H1 (cell line): ENCODE measurements at regions not wholly inside any gene's neighbourhood (a gene's known extent, or its start where the extent isn't known, plus 50 kb on each side); places are given as distances from the start of the nearest gene placed in this dataset.

Source experiments
- CTCF ChIA-PET: fragments of 300-600 bp; sonication (Branson Sonifier 250); formaldehyde crosslinking; loops from one replicate; lab custom pipeline; 2021; ENCODE audit not compliant: partially characterized antibody; lab: Charles Lee
- POLR2A ChIA-PET: fragments of 300-600 bp; sonication (Branson Sonifier 250); formaldehyde crosslinking; loops from one replicate; lab custom pipeline; 2021; ENCODE audit warnings: inconsistent platforms; ENCODE audit not compliant: partially characterized antibody; lab: Charles Lee
- DNase-seq, 2 experiments: peaks; one replicate each; pipeline versions ENCODE4 v3.0.0 to v3.0.0-alpha.2; 2010 to 2022; ENCODE audit warnings: low spot score in 2 of 2, low read depth in 1 of 2, mixed read lengths in 1 of 2
- FAIRE-seq: peaks from 2 replicates; lab custom pipeline; 2011; peaks lifted over from hg19 to GRCh38; lab: Jason Lieb, UNC
- H2AFZ ChIP-seq: 2 replicates; pipeline ENCODE4 v1.8.1; 2012; ENCODE audit warnings: low read length, inconsistent platforms
- H2AK5ac ChIP-seq: 2 replicates; pipeline ENCODE4 v1.6.1; 2013; ENCODE audit warnings: low read depth, low read length
- H2BK120ac ChIP-seq: replicated peaks from 2 replicates; pipeline ENCODE3; 2013; ENCODE audit warnings: low read depth, low read length, inconsistent platforms
- H2BK12ac ChIP-seq: 2 replicates; pipeline ENCODE4 v1.6.1; 2013; ENCODE audit warnings: low read depth, low read length
- H2BK15ac ChIP-seq: 2 replicates; pipeline ENCODE4 v1.6.1; 2013; ENCODE audit warnings: low read length
- H2BK20ac ChIP-seq: 2 replicates; pipeline ENCODE4 v1.6.1; 2013; ENCODE audit warnings: low read length
- H2BK5ac ChIP-seq: 2 replicates; pipeline ENCODE4 v1.6.1; 2013; ENCODE audit warnings: low read depth, low read length
- H3K14ac ChIP-seq: 2 replicates; pipeline ENCODE4 v1.6.1; 2013; ENCODE audit warnings: inconsistent platforms; ENCODE audit not compliant: insufficient read length
- H3K18ac ChIP-seq: 2 replicates; pipeline ENCODE4 v1.6.1; 2013; ENCODE audit warnings: low read length; ENCODE audit errors: extremely low read depth
- H3K23ac ChIP-seq: 2 replicates; pipeline ENCODE4 v1.6.1; 2013; ENCODE audit warnings: inconsistent platforms; ENCODE audit not compliant: insufficient read length
- H3K23me2 ChIP-seq: 2 replicates; pipeline ENCODE4 v1.6.1; 2013; ENCODE audit warnings: low read depth, low read length
- H3K27ac ChIP-seq: 2 replicates; pipeline ENCODE4 v1.6.1; 2011; ENCODE audit warnings: low read depth, low read length, inconsistent platforms
- H3K27me3 ChIP-seq, 4 experiments: replicated peaks in 1 of 4; 1 replicate in 1 of 4; 2 replicates in 3 of 4; pipeline versions ENCODE4 v1.6.1 to v1.8.1; 2011 to 2013; ENCODE audit warnings: low read length in 3 of 4, mild to moderate bottlenecking in 3 of 4, inconsistent platforms in 2 of 4, mixed read lengths in 2 of 4, moderate library complexity in 1 of 4; ENCODE audit not compliant: control insufficient read depth in 3 of 4, insufficient read depth in 3 of 4; ENCODE audit errors: extremely low read depth in 1 of 4
- H3K36me3 ChIP-seq, 4 experiments: 2 replicates each; pipeline versions ENCODE4 v1.6.1 to v1.8.1; 2011 to 2013; ENCODE audit warnings: mild to moderate bottlenecking in 4 of 4, low read length in 3 of 4, moderate library complexity in 2 of 4, control low read depth in 1 of 4, inconsistent platforms in 1 of 4; ENCODE audit not compliant: insufficient read depth in 4 of 4, control insufficient read depth in 2 of 4
- H3K4ac ChIP-seq: replicated peaks from 2 replicates; pipeline ENCODE3; 2013; ENCODE audit warnings: low read length, low read depth, mixed read lengths, inconsistent platforms; ENCODE audit not compliant: insufficient read length
- H3K4me1 ChIP-seq, 4 experiments: replicated peaks in 1 of 4; 1 replicate in 1 of 4; 2 replicates in 3 of 4; pipeline versions ENCODE4 v1.6.1 to v1.8.1; 2011 to 2013; ENCODE audit warnings: low read length in 3 of 4, inconsistent platforms in 2 of 4, mixed read lengths in 1 of 4; ENCODE audit not compliant: insufficient read depth in 4 of 4, control insufficient read depth in 3 of 4
- H3K4me2 ChIP-seq, 2 experiments: 2 replicates each; pipeline versions ENCODE4 v1.6.1 to v1.8.1; 2011 to 2013; ENCODE audit warnings: low read depth in 2 of 2, low read length in 2 of 2, control low read depth in 1 of 2, inconsistent platforms in 1 of 2, mild to moderate bottlenecking in 1 of 2; ENCODE audit not compliant: insufficient read depth in 1 of 2
- H3K4me3 ChIP-seq, 4 experiments: fragments of 200-600, 300-600 bp in 1 of 4; sonication (generic), shearing (Covaris generic), sonication (Bioruptor Twin) in 1 of 4; 2 replicates each; pipeline versions ENCODE4 v1.5.1 to v1.8.1; 2011 to 2016; ENCODE audit warnings: low read length in 4 of 4, low read depth in 3 of 4, control low read depth in 2 of 4, inconsistent platforms in 2 of 4, mild to moderate bottlenecking in 2 of 4, mixed read lengths in 1 of 4, moderate library complexity in 1 of 4; ENCODE audit not compliant: insufficient read depth in 2 of 4; ENCODE audit errors: extremely low read depth in 1 of 4
- H3K56ac ChIP-seq: replicated peaks from 2 replicates; pipeline ENCODE3; 2013; ENCODE audit warnings: low read depth, mild to moderate bottlenecking, mixed read lengths, low read length, inconsistent platforms; ENCODE audit not compliant: insufficient read length
- H3K79me1 ChIP-seq: 2 replicates; pipeline ENCODE4 v1.6.1; 2013; ENCODE audit warnings: low read depth, low read length, control low read depth
- H3K79me2 ChIP-seq, 2 experiments: 2 replicates each; pipeline versions ENCODE4 v1.6.1 to v1.8.1; 2012 to 2013; ENCODE audit warnings: low read length in 2 of 2, mild to moderate bottlenecking in 2 of 2, inconsistent platforms in 1 of 2; ENCODE audit not compliant: insufficient read depth in 2 of 2, control insufficient read depth in 1 of 2
- H3K9ac ChIP-seq, 4 experiments: replicated peaks in 1 of 4; 1 replicate in 1 of 4; 2 replicates in 3 of 4; pipeline versions ENCODE4 v1.6.1 to v1.8.1; 2011 to 2013; ENCODE audit warnings: low read depth in 3 of 4, low read length in 3 of 4, control low read depth in 2 of 4, mild to moderate bottlenecking in 2 of 4, moderate library complexity in 2 of 4, inconsistent platforms in 1 of 4; ENCODE audit errors: extremely low read depth in 1 of 4
- H3K9me3 ChIP-seq, 2 experiments: 2 replicates each; pipeline versions ENCODE4 v1.6.1 to v1.8.1; 2012 to 2013; ENCODE audit warnings: mild to moderate bottlenecking in 2 of 2, moderate library complexity in 2 of 2, control low read depth in 1 of 2, inconsistent platforms in 1 of 2, low read depth in 1 of 2, low read length in 1 of 2, mixed read lengths in 1 of 2; ENCODE audit not compliant: insufficient read depth in 2 of 2
- H4K20me1 ChIP-seq, 2 experiments: replicated peaks in 1 of 2; 2 replicates each; pipeline versions ENCODE3 to v1.8.1; 2011 to 2013; ENCODE audit warnings: inconsistent platforms in 2 of 2, low read length in 2 of 2, mild to moderate bottlenecking in 1 of 2; ENCODE audit not compliant: insufficient read depth in 2 of 2, control insufficient read depth in 1 of 2
- H4K5ac ChIP-seq: 2 replicates; pipeline ENCODE4 v1.6.1; 2013; ENCODE audit warnings: low read length, low read depth, mixed read lengths, inconsistent platforms; ENCODE audit not compliant: insufficient read length
- H4K8ac ChIP-seq: 2 replicates; pipeline ENCODE4 v1.8.0; 2013; ENCODE audit warnings: mild to moderate bottlenecking, moderate library complexity, low read length, inconsistent platforms; ENCODE audit not compliant: insufficient read depth; ENCODE audit errors: extremely low read depth
- H4K91ac ChIP-seq: replicated peaks from 2 replicates; pipeline ENCODE3; 2013; ENCODE audit warnings: low read length, mixed read lengths, inconsistent platforms; ENCODE audit not compliant: insufficient read length
- BCL11A ChIP-seq, 2 experiments: IDR thresholded peaks; one replicate each; pipeline ENCODE4 v1.6.1; 2011; ENCODE audit warnings: low read depth in 2 of 2, low read length in 2 of 2, mild to moderate bottlenecking in 2 of 2
- CHD2 ChIP-seq: IDR thresholded peaks from 2 replicates; pipeline ENCODE4 v1.6.1; 2012; ENCODE audit warnings: low read length, improper control_type of control experiment
- CREB1 ChIP-seq: IDR thresholded peaks from 2 replicates; pipeline ENCODE4 v1.6.1; 2012; ENCODE audit warnings: inconsistent platforms
- E2F6 ChIP-seq: IDR thresholded peaks from 2 replicates; pipeline ENCODE4 v1.6.1; 2012; ENCODE audit warnings: inconsistent platforms
- KDM4A ChIP-seq: IDR thresholded peaks from one replicate; pipeline ENCODE4 v1.7.1; 2012; ENCODE audit warnings: low read depth, mild to moderate bottlenecking, moderate library complexity, low read length, inconsistent platforms; ENCODE audit not compliant: severe bottlenecking
- MAFK ChIP-seq: IDR thresholded peaks from 2 replicates; pipeline ENCODE4 v1.6.1; 2012; ENCODE audit warnings: low read depth, mild to moderate bottlenecking, improper control_type of control experiment, low read length
- NANOG ChIP-seq: IDR thresholded peaks from 2 replicates; pipeline ENCODE4 v1.6.1; 2011; ENCODE audit warnings: low read length, low read depth, mild to moderate bottlenecking, inconsistent platforms; ENCODE audit not compliant: insufficient read depth, poor library complexity, severe bottlenecking
- PHF8 ChIP-seq: fragments of 200-600 bp; sonication (generic); conservative IDR thresholded peaks from 2 replicates; pipeline ENCODE4 v1.7.1; 2012; ENCODE audit warnings: low read depth, mild to moderate bottlenecking, inconsistent platforms, low read length, moderate library complexity
- POLR2A ChIP-seq, 2 experiments: IDR thresholded peaks; 1 replicate in 1 of 2; 2 replicates in 1 of 2; pipeline ENCODE4 v1.6.1; 2011; ENCODE audit warnings: low read depth in 2 of 2, low read length in 2 of 2, mild to moderate bottlenecking in 2 of 2; ENCODE audit errors: control extremely low read depth in 1 of 2
- USF2 ChIP-seq: IDR thresholded peaks from 2 replicates; pipeline ENCODE4 v1.6.1; 2011; ENCODE audit warnings: low read length, improper control_type of control experiment
- WGBS, 2 experiments: shearing (Covaris generic) in 1 of 2; methylation state at CpG; one replicate each; pipeline versions ENCODE4 v1.1.6 to v1.1.7; 2013 to 2015; ENCODE audit warnings: low lambda C conversion rate in 2 of 2, mixed read lengths in 2 of 2, inconsistent platforms in 1 of 2, low coverage in 1 of 2, missing lambda C conversion rate in 1 of 2; ENCODE audit not compliant: insufficient replicate concordance in 2 of 2, insufficient coverage in 1 of 2, insufficient read length in 1 of 2; ENCODE audit errors: extremely low coverage in 1 of 2, missing lambda C conversion rate in 1 of 2; 5-methylcytosine and 5-hydroxymethylcytosine counted together
- TF ChIP-seq, protein P1 (sequence below): IDR thresholded peaks from 2 replicates; pipeline ENCODE4 v1.6.1; 2012; ENCODE audit warnings: low read length, inconsistent platforms

- Histone ChIP-seq H2BK20ac (no peak overlapping the region), H3K4me1 (no peaks in the 10 kb centered on the region), H3K23me2 (no peaks in the 10 kb centered on the region; the same call in 1 of the 2 replicates), H3K4me3 (no peak overlapping the region), H4K20me1 (no peaks in the 10 kb centered on the region), H2BK15ac (no peak overlapping the region), H4K91ac (no peak overlapping the region), H2BK5ac (no peak overlapping the region), H2BK12ac (no peak overlapping the region), H4K8ac (no peak overlapping the region), H3K27ac (no peak overlapping the region), H3K9me3 (no peaks in the 10 kb centered on the region), H2AFZ (no peak overlapping the region; the same call in 1 of the 2 replicates), H3K18ac (no peak overlapping the region), H3K4ac (no peak overlapping the region), H3K79me1 (no peaks in the 10 kb centered on the region), H3K4me2 (no peak overlapping the region), H3K23ac (no peak overlapping the region), H3K79me2 (no peaks in the 10 kb centered on the region), H3K9ac (no peak overlapping the region), H3K56ac (no peak overlapping the region), H4K5ac (no peak overlapping the region), H3K36me3 (no peaks in the 10 kb centered on the region), H2BK120ac (no peak overlapping the region), H3K14ac (no peak overlapping the region), H2AK5ac (no peak overlapping the region), H3K27me3 (no peaks in the 10 kb centered on the region)
- WGBS, 2 experiments, result 94% methylated on average over 5 of the region's 5 CpGs; no CpG with 5 or more reads in 1 of the 2 experiments
- ChIA-PET POLR2A (no interaction called here), CTCF (interaction anchor here (1.0 to 1.7 kb wide), 3 partner anchors 10 to 158 kb away, joined by 3 to 5 read pairs (median 4); no protein-coding TSS in a partner anchor)
- no peak for FAIRE-seq
- DNase-seq, result no peak
- no peak for TF ChIP-seq POLR2A (IDR thresholded peaks at IDR 0.05; ENCODE audit: control extremely low read depth in 1 of 2, low read depth in 2 of 2, low read length in 2 of 2)
- TF ChIP-seq E2F6, result no peak
- TF ChIP-seq CREB1, result no peak
- TF ChIP-seq MAFK, result no peak
- TF ChIP-seq, protein P1, sequence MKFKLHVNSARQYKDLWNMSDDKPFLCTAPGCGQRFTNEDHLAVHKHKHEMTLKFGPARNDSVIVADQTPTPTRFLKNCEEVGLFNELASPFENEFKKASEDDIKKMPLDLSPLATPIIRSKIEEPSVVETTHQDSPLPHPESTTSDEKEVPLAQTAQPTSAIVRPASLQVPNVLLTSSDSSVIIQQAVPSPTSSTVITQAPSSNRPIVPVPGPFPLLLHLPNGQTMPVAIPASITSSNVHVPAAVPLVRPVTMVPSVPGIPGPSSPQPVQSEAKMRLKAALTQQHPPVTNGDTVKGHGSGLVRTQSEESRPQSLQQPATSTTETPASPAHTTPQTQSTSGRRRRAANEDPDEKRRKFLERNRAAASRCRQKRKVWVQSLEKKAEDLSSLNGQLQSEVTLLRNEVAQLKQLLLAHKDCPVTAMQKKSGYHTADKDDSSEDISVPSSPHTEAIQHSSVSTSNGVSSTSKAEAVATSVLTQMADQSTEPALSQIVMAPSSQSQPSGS, result no peak
- no peak for TF ChIP-seq NANOG
- TF ChIP-seq USF2, result no peak
- no peak for TF ChIP-seq PHF8
- no peak for TF ChIP-seq CHD2
- no peak for TF ChIP-seq BCL11A (IDR thresholded peaks at IDR 0.05; ENCODE audit: low read depth in 2 of 2, low read length in 2 of 2)
- no peak for TF ChIP-seq KDM4A
Observed at GRCh38 chr2:126403039-126403628, 252.8 kb upstream of the GYPC start.
